HEK293 (cell line): ENCODE measurements at regions not wholly inside any gene's neighbourhood (a gene's known extent, or its start where the extent isn't known, plus 50 kb on each side); places are given as distances from the start of the nearest gene placed in this dataset.

Experiments used
- GFI1B ChIP-seq: fragments of 450-650 bp; formaldehyde crosslinking; IDR thresholded peaks from 2 replicates; pipeline ENCODE4 v1.5.1; 2016; ENCODE audit warnings: missing biosample characterization, missing genetic modification characterization
- SCRT1 ChIP-seq: fragments of 450-650 bp; formaldehyde crosslinking; IDR thresholded peaks from 2 replicates; pipeline ENCODE4 v1.5.1; 2016; ENCODE audit warnings: missing biosample characterization, missing genetic modification characterization, borderline replicate concordance
- SP2 ChIP-seq: fragments of 450-650 bp; formaldehyde crosslinking; IDR thresholded peaks from 2 replicates; pipeline ENCODE4 v1.5.1; 2016; ENCODE audit warnings: missing biosample characterization, missing genetic modification characterization
- ZNF157 ChIP-seq: fragments of 450-650 bp; formaldehyde crosslinking; IDR thresholded peaks from 2 replicates; pipeline ENCODE4 v1.5.1; 2016; ENCODE audit warnings: missing biosample characterization, missing genetic modification characterization
- ZNF18 ChIP-seq: fragments of 450-650 bp; formaldehyde crosslinking; IDR thresholded peaks from 2 replicates; pipeline ENCODE4 v1.5.1; 2016; ENCODE audit warnings: missing biosample characterization, missing genetic modification characterization
- ZNF792 ChIP-seq: fragments of 450-650 bp; formaldehyde crosslinking; IDR thresholded peaks from 2 replicates; pipeline ENCODE4 v1.5.1; 2016; ENCODE audit warnings: missing biosample characterization, missing genetic modification characterization
- ZNF837 ChIP-seq: fragments of 450-650 bp; formaldehyde crosslinking; IDR thresholded peaks from 2 replicates; pipeline ENCODE4 v1.5.1; 2016; ENCODE audit warnings: missing biosample characterization, missing genetic modification characterization
- TF ChIP-seq, protein P1 (sequence below): sonication (generic); formaldehyde crosslinking; IDR thresholded peaks from 2 replicates; pipeline ENCODE4 v1.8.1; 2022; ENCODE audit warnings: mild to moderate bottlenecking, moderate library complexity, missing genetic modification reagents
- TF ChIP-seq, protein P2 (sequence below): fragments of 450-650 bp; formaldehyde crosslinking; IDR thresholded peaks from 2 replicates; pipeline ENCODE4 v1.5.1; 2016; ENCODE audit warnings: missing biosample characterization, missing genetic modification characterization
- TF ChIP-seq, protein P3 (sequence below): fragments of 450-650 bp; formaldehyde crosslinking; IDR thresholded peaks from 2 replicates; pipeline ENCODE4 v1.5.1; 2016; ENCODE audit warnings: missing biosample characterization, missing genetic modification characterization, low read depth

DNA sequence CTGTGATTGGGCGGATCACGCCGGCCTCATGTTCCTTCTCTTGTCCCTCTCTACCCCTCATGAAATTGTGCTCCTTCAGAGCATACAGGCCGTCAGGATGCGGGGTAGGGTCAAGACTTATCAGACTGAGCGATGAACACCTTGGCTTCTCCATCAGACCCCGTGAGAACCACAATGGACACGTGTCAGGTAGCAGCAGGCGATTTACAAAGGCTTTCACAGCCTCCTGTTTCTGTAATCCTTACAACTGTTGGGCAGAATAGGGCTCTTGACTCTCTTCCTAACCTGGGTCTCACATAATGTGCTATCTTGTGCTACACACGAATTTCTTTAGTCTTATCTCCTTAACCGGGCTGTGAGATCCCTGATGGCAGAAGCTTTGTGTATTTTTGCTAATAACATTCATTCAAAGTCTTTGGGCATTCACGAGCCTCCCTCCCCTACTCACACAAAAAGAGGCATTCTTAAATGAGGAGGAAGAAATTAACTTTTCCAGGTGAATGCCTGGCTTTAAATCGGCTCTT lies 122.9 kb upstream of the SLC22A23 start:
- TF ChIP-seq ZNF157 (tag by site-specific recombination) (no peak), ZNF792 (tag by site-specific recombination) (no peak), GFI1B (no peak), ZNF837 (tag by site-specific recombination) (no peak), SP2 (tag by site-specific recombination) (no peak), SCRT1 (tag by site-specific recombination) (no peak), ZNF18 (tag by site-specific recombination) (no peak)
- TF ChIP-seq, protein P1, sequence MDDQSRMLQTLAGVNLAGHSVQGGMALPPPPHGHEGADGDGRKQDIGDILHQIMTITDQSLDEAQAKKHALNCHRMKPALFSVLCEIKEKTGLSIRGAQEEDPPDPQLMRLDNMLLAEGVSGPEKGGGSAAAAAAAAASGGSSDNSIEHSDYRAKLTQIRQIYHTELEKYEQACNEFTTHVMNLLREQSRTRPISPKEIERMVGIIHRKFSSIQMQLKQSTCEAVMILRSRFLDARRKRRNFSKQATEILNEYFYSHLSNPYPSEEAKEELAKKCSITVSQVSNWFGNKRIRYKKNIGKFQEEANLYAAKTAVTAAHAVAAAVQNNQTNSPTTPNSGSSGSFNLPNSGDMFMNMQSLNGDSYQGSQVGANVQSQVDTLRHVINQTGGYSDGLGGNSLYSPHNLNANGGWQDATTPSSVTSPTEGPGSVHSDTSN (CRISPR knock-in tag): no peak
- TF ChIP-seq, protein P2, sequence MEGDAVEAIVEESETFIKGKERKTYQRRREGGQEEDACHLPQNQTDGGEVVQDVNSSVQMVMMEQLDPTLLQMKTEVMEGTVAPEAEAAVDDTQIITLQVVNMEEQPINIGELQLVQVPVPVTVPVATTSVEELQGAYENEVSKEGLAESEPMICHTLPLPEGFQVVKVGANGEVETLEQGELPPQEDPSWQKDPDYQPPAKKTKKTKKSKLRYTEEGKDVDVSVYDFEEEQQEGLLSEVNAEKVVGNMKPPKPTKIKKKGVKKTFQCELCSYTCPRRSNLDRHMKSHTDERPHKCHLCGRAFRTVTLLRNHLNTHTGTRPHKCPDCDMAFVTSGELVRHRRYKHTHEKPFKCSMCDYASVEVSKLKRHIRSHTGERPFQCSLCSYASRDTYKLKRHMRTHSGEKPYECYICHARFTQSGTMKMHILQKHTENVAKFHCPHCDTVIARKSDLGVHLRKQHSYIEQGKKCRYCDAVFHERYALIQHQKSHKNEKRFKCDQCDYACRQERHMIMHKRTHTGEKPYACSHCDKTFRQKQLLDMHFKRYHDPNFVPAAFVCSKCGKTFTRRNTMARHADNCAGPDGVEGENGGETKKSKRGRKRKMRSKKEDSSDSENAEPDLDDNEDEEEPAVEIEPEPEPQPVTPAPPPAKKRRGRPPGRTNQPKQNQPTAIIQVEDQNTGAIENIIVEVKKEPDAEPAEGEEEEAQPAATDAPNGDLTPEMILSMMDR (tag by site-specific recombination): no peak
- TF ChIP-seq, protein P3, sequence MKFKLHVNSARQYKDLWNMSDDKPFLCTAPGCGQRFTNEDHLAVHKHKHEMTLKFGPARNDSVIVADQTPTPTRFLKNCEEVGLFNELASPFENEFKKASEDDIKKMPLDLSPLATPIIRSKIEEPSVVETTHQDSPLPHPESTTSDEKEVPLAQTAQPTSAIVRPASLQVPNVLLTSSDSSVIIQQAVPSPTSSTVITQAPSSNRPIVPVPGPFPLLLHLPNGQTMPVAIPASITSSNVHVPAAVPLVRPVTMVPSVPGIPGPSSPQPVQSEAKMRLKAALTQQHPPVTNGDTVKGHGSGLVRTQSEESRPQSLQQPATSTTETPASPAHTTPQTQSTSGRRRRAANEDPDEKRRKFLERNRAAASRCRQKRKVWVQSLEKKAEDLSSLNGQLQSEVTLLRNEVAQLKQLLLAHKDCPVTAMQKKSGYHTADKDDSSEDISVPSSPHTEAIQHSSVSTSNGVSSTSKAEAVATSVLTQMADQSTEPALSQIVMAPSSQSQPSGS: no peak
